Vagina (tissue), 2 donors: ENCODE measurements at regions not wholly inside any gene's neighbourhood (a gene's known extent, or its start where the extent isn't known, plus 50 kb on each side); places are given as distances from the start of the nearest gene placed in this dataset.

Experiments used
- DNase-seq, 2 donors: peaks; one replicate each; pipeline ENCODE4 v3.0.0-alpha.2; 2017; ENCODE audit errors: extremely low spot score in 2 of 2
- H3K27ac ChIP-seq: fragments of 200-600 bp; sonication (generic); one replicate; pipeline ENCODE4 v1.5.1; 2019
- H3K27me3 ChIP-seq: fragments of 200-600 bp; sonication (generic); one replicate; pipeline ENCODE4 v1.5.1; 2019
- H3K36me3 ChIP-seq, 2 donors: fragments of 200-600 bp; sonication (generic); one replicate each; pipeline ENCODE4 v1.5.1; 2017 to 2019
- H3K4me1 ChIP-seq: fragments of 200-600 bp; sonication (generic); one replicate; pipeline ENCODE4 v1.5.1; 2019
- H3K4me3 ChIP-seq, 2 donors: fragments of 200-600 bp; sonication (generic); 1 replicate in 1 of 2; 2 replicates in 1 of 2; pipeline ENCODE4 v1.5.1; 2016 to 2019
- H3K9me3 ChIP-seq: fragments of 200-600 bp; sonication (generic); one replicate; pipeline ENCODE4 v1.5.1; 2019
- POLR2A ChIP-seq, 2 donors: fragments of 450-650 bp; IDR thresholded peaks; one replicate each; pipeline ENCODE4 v1.6.1; 2017; ENCODE audit warnings: antibody characterized with exemption in 2 of 2, mild to moderate bottlenecking in 2 of 2, moderate library complexity in 2 of 2
- POLR2AphosphoS5 ChIP-seq, 2 donors: sonication (generic); formaldehyde crosslinking; IDR thresholded peaks; one replicate each; pipeline ENCODE4 v1.9.0; 2017; ENCODE audit warnings: antibody characterized with exemption in 2 of 2, mild to moderate bottlenecking in 2 of 2, low read depth in 1 of 2; ENCODE audit not compliant: insufficient read depth in 1 of 2
- intact Hi-C: fragments of 100-400 bp; cut with DNase I; formaldehyde crosslinking; loops from one replicate; pipeline ENCODE4 v1.15.1; 2023
- TF ChIP-seq, protein P1 (sequence below), 3 experiments: fragments of 450-650 bp in 2 of 3; fragments of 200-600 bp in 1 of 3; sonication (generic) in 1 of 3; IDR thresholded peaks; one replicate each; pipeline ENCODE4 v1.5.1; 2017 to 2019; ENCODE audit warnings: antibody characterized with exemption in 3 of 3, mild to moderate bottlenecking in 2 of 3, moderate library complexity in 2 of 3

DNA sequence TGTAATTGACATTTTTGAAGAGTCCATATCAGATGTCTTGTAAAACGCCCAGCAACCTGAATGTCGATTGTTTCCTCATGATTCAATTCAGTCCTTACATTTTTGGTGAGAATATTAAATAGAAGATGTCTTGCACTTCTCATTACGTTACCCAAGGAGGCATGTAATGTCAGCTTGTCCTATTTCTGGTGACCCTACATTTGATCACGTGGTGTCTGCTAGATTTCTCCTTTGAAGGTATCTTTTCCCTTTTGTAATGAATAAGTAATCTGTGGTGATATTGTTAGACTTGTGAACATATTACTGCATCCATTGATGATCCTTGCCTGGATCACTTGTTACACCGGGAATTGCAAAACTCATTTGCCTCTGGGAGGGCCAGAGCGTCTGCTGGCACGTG lies 87.6 kb upstream of the DISP3 start:
- no peaks in the 10 kb centered on the region for H3K27me3 ChIP-seq
- DNase-seq = no peak

DNA sequence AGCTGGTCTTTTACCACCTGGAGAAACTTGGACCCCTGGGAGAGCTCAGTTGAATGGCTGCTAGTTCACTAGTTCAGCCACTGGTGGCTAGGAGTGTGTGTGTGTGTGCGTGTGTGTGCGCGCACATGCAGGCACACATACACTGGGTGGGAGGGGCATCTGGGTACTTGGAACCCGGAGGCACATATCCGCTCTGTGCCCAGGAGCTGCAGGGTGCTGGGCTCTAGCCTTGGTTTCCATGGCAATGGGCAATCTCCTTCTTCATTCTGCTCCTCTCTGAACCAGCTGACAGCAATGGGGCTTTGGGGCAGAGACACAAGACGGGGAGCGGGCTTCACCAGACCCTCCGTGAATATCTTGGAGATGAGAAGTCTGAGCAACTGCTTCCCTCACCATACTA lies 87.1 kb upstream of the DISP3 start:
- no peaks in the 10 kb centered on the region for H3K9me3 ChIP-seq
- H3K27ac ChIP-seq = no peak overlapping the region
- intact Hi-C loops = no loop called here
- H3K4me1 ChIP-seq = no peaks in the 10 kb centered on the region
- H3K4me3 ChIP-seq = no peak overlapping the region
- H3K27me3 ChIP-seq = no peaks in the 10 kb centered on the region
- no peak for DNase-seq
- H3K36me3 ChIP-seq = no peaks in the 10 kb centered on the region
- TF ChIP-seq POLR2AphosphoS5 (IDR thresholded peaks at IDR 0.05; ENCODE audit: insufficient read depth in 1 of 2, low read depth in 1 of 2) (no peak), POLR2A (IDR thresholded peaks at IDR 0.05) (no peak)
- TF ChIP-seq, protein P1, sequence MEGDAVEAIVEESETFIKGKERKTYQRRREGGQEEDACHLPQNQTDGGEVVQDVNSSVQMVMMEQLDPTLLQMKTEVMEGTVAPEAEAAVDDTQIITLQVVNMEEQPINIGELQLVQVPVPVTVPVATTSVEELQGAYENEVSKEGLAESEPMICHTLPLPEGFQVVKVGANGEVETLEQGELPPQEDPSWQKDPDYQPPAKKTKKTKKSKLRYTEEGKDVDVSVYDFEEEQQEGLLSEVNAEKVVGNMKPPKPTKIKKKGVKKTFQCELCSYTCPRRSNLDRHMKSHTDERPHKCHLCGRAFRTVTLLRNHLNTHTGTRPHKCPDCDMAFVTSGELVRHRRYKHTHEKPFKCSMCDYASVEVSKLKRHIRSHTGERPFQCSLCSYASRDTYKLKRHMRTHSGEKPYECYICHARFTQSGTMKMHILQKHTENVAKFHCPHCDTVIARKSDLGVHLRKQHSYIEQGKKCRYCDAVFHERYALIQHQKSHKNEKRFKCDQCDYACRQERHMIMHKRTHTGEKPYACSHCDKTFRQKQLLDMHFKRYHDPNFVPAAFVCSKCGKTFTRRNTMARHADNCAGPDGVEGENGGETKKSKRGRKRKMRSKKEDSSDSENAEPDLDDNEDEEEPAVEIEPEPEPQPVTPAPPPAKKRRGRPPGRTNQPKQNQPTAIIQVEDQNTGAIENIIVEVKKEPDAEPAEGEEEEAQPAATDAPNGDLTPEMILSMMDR (IDR thresholded peaks at IDR 0.05) = no peak

More for the DNA sequence above, 87.6 kb upstream of the DISP3 start:
- TF ChIP-seq, protein P1 (IDR thresholded peaks at IDR 0.05) = no peak
- Histone ChIP-seq H3K27ac (no peak overlapping the region), H3K36me3 (no peaks in the 10 kb centered on the region), H3K4me1 (no peaks in the 10 kb centered on the region), H3K4me3 (no peak overlapping the region), H3K9me3 (no peaks in the 10 kb centered on the region)
- intact Hi-C loops = no loop called here

- intact Hi-C loops = no loop called here
- no peaks in the 10 kb centered on the region for H3K4me1 ChIP-seq
- no peak overlapping the region for H3K27ac ChIP-seq
- no peak for DNase-seq
- H3K9me3 ChIP-seq = no peaks in the 10 kb centered on the region
- no peak overlapping the region for H3K4me3 ChIP-seq
- no peaks in the 10 kb centered on the region for H3K36me3 ChIP-seq
- H3K27me3 ChIP-seq = no peaks in the 10 kb centered on the region
- TF ChIP-seq POLR2A (IDR thresholded peaks at IDR 0.05) = no peak
- TF ChIP-seq, protein P1 (IDR thresholded peaks at IDR 0.05) = no peak
- TF ChIP-seq POLR2AphosphoS5 (IDR thresholded peaks at IDR 0.05; ENCODE audit: insufficient read depth in 1 of 2, low read depth in 1 of 2) = no peak
These were observed 84.2 kb upstream of the DISP3 start for GRCh38 chr1:11394592-11395245.

- no peaks in the 10 kb centered on the region for H3K36me3 ChIP-seq
- H3K27me3 ChIP-seq = no peaks in the 10 kb centered on the region
- intact Hi-C loops = no loop called here
These were observed 83.3 kb upstream of the DISP3 start for GRCh38 chr1:11395616-11396015.

More at GRCh38 chr1:11395616-11396015, 83.3 kb upstream of the DISP3 start:
- Histone ChIP-seq H3K9me3 (no peaks in the 10 kb centered on the region), H3K27ac (no peak overlapping the region), H3K4me3 (no peak overlapping the region), H3K4me1 (no peaks in the 10 kb centered on the region)
- TF ChIP-seq POLR2A (IDR thresholded peaks at IDR 0.05) = no peak
- no peak for TF ChIP-seq POLR2AphosphoS5 (IDR thresholded peaks at IDR 0.05; ENCODE audit: insufficient read depth in 1 of 2, low read depth in 1 of 2)
- TF ChIP-seq, protein P1 (IDR thresholded peaks at IDR 0.05) = no peak
- DNase-seq = no peak
